Panc1 (cell line): ENCODE measurements at regions not wholly inside any gene's neighbourhood (a gene's known extent, or its start where the extent isn't known, plus 50 kb on each side); places are given as distances from the start of the nearest gene placed in this dataset.

Experiments used
- POLR2AphosphoS5 ChIP-seq: IDR thresholded peaks from 2 replicates; pipeline ENCODE4 v1.6.1; 2012; ENCODE audit warnings: mild to moderate bottlenecking, low read depth, low read length, moderate library complexity
- SIN3A ChIP-seq: IDR thresholded peaks from 2 replicates; pipeline ENCODE4 v1.6.1; 2012; ENCODE audit warnings: low read depth, mild to moderate bottlenecking, low read length, moderate library complexity, borderline replicate concordance; ENCODE audit not compliant: insufficient read depth
- TCF7L2 ChIP-seq: IDR thresholded peaks from 2 replicates; pipeline ENCODE4 v1.6.1; 2011; ENCODE audit warnings: mild to moderate bottlenecking, low read depth, low read length, inconsistent platforms
- TF ChIP-seq, protein P1 (sequence below): fragments of 450-650 bp; IDR thresholded peaks from 2 replicates; pipeline ENCODE4 v1.5.1; 2017; ENCODE audit warnings: mild to moderate bottlenecking
- TF ChIP-seq, protein P2 (sequence below), 2 experiments: IDR thresholded peaks; 2 replicates each; pipeline ENCODE4 v1.6.1; 2011 to 2012; ENCODE audit warnings: low read depth in 2 of 2, control low read depth in 1 of 2, low read length in 1 of 2, mild to moderate bottlenecking in 1 of 2, moderate library complexity in 1 of 2; ENCODE audit not compliant: insufficient read depth in 1 of 2

DNA sequence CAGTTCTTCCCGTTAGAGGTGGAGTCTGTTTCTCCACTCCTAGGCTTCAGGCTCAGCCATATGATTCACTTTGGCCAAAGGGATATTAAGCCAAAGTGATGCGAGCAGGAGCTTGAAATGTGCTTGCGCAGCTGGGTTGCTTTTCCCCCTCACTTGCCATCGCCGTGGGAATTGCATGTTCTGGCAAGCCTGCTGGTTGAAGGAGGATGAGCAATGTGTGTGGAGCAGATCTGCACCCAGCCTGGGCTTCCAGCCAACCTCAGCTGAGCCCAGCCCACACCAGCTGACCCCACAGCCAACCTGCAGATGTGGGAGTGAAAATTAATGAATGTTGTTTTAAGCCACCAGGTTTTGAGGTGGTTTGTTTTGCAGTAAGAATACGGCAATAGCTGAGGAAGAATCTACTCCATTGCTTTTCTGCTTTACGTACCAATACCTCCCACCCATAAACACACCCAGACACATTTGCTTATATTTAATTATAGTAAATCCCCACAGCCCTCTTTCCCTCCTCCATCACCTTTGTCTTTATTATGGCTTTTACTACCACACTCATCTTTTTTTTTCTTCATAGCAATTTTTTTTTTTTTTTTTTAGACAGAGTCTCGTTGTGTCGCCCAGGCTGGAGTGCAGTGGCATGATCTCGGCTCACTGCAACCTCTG is 132.8 kb upstream of the FUNDC1 start:
- TF ChIP-seq, protein P1, sequence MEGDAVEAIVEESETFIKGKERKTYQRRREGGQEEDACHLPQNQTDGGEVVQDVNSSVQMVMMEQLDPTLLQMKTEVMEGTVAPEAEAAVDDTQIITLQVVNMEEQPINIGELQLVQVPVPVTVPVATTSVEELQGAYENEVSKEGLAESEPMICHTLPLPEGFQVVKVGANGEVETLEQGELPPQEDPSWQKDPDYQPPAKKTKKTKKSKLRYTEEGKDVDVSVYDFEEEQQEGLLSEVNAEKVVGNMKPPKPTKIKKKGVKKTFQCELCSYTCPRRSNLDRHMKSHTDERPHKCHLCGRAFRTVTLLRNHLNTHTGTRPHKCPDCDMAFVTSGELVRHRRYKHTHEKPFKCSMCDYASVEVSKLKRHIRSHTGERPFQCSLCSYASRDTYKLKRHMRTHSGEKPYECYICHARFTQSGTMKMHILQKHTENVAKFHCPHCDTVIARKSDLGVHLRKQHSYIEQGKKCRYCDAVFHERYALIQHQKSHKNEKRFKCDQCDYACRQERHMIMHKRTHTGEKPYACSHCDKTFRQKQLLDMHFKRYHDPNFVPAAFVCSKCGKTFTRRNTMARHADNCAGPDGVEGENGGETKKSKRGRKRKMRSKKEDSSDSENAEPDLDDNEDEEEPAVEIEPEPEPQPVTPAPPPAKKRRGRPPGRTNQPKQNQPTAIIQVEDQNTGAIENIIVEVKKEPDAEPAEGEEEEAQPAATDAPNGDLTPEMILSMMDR: no peak
- TF ChIP-seq POLR2AphosphoS5 (no peak), SIN3A (no peak), TCF7L2 (no peak)
- TF ChIP-seq, protein P2, sequence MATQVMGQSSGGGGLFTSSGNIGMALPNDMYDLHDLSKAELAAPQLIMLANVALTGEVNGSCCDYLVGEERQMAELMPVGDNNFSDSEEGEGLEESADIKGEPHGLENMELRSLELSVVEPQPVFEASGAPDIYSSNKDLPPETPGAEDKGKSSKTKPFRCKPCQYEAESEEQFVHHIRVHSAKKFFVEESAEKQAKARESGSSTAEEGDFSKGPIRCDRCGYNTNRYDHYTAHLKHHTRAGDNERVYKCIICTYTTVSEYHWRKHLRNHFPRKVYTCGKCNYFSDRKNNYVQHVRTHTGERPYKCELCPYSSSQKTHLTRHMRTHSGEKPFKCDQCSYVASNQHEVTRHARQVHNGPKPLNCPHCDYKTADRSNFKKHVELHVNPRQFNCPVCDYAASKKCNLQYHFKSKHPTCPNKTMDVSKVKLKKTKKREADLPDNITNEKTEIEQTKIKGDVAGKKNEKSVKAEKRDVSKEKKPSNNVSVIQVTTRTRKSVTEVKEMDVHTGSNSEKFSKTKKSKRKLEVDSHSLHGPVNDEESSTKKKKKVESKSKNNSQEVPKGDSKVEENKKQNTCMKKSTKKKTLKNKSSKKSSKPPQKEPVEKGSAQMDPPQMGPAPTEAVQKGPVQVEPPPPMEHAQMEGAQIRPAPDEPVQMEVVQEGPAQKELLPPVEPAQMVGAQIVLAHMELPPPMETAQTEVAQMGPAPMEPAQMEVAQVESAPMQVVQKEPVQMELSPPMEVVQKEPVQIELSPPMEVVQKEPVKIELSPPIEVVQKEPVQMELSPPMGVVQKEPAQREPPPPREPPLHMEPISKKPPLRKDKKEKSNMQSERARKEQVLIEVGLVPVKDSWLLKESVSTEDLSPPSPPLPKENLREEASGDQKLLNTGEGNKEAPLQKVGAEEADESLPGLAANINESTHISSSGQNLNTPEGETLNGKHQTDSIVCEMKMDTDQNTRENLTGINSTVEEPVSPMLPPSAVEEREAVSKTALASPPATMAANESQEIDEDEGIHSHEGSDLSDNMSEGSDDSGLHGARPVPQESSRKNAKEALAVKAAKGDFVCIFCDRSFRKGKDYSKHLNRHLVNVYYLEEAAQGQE (IDR thresholded peaks at IDR 0.05; ENCODE audit: insufficient read depth in 1 of 2, low read depth in 2 of 2, low read length in 1 of 2): no peak
